DMS53 treated with DMSO at 0.1 percent for 48 hours (cell line): ENCODE measurements at regions not wholly inside any gene's neighbourhood (a gene's known extent, or its start where the extent isn't known, plus 50 kb on each side); places are given as distances from the start of the nearest gene placed in this dataset.

Experiments used
- DNase-seq: peaks from one replicate; lab custom pipeline; 2025; ENCODE audit not compliant: unreplicated experiment; lab: John Stamatoyannopoulos, UW

DNA sequence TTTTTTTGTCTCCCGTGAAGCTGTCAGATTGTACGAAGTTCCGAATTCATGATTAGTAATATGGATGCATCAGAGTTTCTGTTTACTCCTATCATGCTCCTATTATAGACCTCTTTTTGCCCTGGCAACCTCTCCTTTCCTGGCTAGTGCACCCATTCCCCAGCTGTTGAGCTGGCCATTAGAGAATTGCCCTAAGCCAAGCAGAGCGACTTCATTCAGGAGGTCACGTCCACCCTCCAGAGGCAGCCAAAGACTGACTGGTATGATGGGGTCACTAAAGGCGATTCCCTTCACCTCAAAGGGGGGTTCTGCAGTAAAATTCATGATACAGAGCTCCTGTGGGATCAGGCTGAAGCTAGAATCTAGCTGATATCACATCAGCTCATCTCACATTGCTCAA, 351.9 kb downstream of the BTBD3 start:
- no peak for DNase-seq

GRCh38 chr20:12270863-12271262, 353.2 kb downstream of the BTBD3 start:
- DNase-seq, result no peak

GRCh38 chr20:12276011-12276673, 358.4 kb downstream of the BTBD3 start:
- no peak for DNase-seq

DNA sequence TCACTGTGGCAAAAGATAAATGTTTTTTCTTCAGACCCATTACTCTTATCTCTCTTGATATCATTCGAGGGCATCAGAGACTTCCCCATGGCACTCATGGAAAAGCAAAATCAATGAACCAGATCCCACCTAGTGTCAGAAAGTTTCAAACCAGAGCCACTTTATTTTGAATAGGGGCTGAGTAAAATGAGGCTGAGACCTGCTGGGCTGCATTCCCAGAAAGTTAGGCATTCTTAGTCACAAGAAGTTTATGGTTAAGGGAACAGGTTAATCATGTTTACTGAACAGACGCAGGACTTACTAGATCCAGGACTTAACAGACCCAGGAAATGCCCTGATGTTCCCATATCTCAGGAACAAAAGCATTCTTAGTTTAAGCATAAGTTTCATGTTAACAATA, 369.9 kb downstream of the BTBD3 start:
- DNase-seq, result no peak

- no peak for DNase-seq
Measured at GRCh38 chr20:12289465-12289864, 371.8 kb downstream of the BTBD3 start.

DNA sequence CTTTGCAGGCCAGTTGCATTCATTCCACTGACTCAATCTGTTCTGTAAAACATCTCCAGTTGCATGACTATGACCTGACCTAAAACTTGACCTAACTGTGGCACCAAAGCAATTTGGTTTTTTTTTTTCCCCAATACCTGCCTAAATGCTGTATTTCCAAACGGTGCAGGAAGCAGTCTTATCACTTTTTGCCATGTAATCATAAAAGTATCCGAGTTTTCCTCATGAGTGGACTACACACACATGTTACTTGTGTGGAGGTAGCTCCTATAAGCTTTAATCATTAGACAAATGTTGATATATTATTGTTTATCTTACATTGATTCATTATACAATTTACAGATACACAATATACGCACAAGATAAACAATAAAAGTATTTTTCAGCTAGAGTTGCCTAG, 373.7 kb downstream of the BTBD3 start:
- DNase-seq, result no peak

DNA sequence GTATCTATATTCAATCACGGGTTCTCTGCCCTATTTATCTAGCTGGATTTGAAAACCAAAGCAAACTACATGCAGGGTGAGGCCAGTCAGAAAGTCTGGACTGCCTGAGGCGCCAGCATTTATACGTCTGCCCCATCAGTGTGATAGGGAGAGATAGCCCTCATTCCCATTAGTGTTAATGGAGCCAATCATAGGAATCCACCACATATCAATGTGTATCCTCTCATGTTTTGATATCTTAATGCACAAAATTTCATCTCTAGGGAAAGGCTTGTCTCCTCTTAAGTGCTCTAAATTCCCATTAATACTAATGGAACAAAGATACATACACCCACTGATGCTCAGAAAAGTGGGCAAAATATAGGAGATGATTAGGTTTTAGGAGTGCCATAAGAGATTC, 376.2 kb downstream of the BTBD3 start:
- DNase-seq, result no peak

- no peak for DNase-seq
Measured at GRCh38 chr20:12294678-12295077, 377.0 kb downstream of the BTBD3 start.

DNA sequence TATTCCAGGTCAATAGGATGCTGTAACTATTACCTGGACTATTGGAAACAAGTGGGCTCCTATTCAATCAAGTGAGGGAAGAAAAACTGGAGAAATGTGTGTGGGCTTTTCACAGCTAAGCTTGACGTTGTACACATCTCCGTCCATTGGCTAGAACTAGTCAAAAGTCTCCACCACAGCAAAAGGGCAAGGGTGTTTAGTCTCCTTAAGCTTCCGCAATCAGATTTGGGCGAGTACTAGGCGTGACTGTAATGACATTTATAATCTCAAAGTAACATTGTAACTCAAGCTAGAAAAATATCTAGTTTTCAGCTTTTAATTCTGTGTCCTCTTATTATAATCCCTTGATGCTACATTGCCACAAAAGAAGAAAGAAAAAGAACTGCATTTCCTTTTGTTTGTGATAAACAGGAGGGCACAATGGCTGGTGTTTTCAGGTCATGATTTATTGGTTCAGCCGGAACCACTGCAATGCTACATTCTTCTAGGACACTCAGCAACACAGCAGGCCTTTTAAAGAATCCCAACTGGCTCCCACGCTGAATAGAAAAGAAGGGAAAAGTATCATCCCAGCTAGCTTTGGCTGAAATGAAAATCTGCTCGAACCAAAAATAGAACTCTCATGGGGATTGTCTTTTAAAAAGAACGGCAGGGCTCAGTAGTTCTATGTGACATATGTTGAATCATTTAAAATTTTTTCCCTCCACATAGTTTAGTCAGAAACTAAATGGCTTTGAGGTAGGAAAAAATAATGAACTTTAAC, 387.7 kb downstream of the BTBD3 start:
- DNase-seq, result no peak

DNA sequence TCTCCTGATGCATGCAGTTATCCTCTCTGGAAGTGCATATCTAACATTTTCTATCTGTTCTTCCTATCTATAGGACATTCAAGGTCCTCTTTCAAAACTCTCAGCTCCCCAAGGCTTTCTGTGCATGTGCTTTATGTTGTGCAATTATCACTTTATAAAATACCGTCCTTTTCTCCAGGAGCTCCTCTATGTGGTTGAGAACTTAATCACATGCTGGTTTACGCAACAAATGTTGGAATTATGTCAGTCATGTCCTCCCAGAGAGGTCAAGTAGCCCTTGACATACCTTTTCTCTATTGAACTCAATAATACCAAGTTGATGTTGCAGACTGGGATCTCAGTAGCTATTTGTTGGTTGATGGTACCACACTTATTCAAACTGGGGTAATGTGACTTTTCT, 388.4 kb downstream of the BTBD3 start:
- no peak for DNase-seq

GRCh38 chr20:12311094-12311865, 393.6 kb downstream of the BTBD3 start:
- DNase-seq, result no peak

DNA sequence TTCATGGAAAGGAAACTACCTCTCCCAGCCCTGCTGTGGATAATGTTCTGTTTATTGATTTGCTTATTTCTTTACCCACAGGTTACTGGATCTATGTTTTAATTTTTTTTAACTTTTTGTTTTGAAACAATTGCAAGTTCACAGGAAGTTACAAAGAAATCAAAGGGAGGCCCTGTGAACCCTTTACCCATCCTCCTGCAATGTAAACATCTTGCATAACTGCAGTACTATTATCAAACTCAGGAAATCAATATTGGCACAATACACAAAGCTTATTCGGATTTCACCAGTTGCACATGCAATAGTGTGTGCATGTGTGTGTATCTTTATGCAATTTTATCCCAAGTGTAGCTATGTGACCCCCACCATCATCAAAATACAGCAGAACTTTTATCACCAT, 398.0 kb downstream of the BTBD3 start:
- DNase-seq, result no peak

GRCh38 chr20:12316794-12317193, 399.1 kb downstream of the BTBD3 start:
- no peak for DNase-seq

DNA sequence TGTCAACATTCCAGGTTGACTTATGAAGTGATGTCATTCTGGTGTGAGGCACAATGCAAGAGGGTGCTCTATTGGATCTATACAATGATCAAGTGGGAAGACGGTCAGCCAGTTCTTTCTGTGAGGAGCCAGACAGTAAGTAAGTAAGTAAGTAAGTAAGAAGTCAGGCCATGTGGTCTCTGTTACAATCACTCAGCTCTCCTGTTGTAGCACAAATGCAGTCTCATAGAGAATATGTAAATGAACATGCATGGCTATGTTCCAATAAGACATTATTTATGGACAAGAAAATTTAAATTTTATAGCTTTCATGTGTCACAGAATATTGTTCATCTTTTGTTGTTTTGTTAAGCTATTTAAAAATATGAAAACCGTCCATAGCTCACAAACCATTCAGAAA, 399.7 kb downstream of the BTBD3 start:
- no peak for DNase-seq

DNA sequence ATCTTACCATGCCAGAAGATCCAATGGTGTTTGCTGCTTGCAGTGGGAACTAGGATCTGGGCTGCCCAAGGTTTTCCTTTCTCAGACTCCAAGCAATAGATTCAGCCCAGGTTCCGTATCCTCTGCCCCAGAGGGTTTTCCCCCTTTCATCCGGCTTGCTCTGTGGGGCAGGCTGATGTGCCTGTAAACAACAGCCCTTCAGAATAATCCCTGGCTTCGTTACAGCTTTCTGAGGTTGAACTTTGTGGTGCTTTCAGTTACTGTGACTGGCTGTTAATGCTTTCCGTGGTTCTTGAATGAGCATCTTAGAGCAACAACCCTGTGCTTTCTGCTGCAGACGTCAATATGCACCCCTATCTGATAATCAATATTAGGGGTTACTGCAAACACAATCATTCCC, 400.4 kb downstream of the BTBD3 start:
- DNase-seq, result no peak

GRCh38 chr20:12321736-12322135, 404.0 kb downstream of the BTBD3 start:
- no peak for DNase-seq

DNA sequence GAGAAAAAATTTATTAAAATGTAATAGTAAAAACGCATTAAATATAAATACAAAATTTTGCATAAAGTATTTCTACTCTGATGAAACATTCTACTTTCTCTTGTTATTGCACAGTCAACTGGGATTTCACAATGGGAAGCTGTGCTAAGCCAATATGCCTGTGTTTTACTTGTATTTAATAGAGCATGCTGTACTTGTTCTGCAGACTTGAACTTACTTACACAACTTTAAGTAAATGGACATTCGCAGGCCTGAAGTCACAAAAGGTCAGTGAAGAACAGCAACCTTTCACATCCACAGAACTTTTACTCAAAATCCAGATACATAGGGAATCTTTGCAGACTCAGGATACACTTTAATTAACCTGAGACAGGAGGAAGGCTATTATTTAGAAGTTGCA, 409.5 kb downstream of the BTBD3 start:
- no peak for DNase-seq

- DNase-seq, result no peak
Measured at GRCh38 chr20:12331236-12331635, 413.5 kb downstream of the BTBD3 start.

DNA sequence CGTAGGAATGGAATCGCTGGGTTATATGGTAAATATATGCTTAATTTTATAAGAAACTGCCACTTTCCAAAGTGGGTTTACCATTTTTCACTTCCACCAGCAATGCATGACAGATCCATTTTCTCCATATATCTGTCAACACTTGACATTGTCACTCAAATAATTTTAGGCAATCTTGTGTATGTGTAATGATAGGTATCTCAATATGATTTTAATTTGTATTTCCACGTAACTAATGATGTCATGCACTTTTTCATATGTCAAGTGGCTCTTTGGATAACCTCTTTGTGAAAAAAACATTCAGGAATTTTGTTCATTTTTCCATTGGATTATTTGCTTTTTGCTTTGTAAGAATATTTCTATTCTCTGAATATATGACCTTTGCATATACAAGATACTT, 419.9 kb downstream of the BTBD3 start:
- DNase-seq, result no peak

DNA sequence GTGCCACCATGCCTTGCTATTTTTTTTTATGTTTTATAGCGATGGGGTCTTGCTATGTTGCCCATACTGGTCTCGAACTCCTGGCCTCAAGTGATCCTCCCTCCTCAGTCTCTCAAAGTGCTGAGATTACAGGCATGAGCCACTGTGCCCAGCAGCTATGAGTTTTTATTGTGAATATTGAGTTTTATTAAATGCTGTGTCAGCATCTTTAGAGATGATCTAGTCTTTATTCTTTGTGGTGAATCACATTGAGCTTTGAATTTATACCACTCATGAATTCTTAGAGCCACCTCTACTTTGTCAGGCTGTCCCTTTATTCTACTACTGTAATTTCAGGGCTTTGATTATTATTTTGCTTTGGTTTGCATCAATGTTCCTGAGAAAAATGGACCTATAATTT, 428.3 kb downstream of the BTBD3 start:
- DNase-seq, result no peak

GRCh38 chr20:12353842-12354241, 436.1 kb downstream of the BTBD3 start:
- no peak for DNase-seq

- no peak for DNase-seq
Measured at GRCh38 chr20:12354725-12355124, 437.0 kb downstream of the BTBD3 start.
